Trophoblast cell (in vitro differentiated cells and primary cell): ENCODE measurements at regions not wholly inside any gene's neighbourhood (a gene's known extent, or its start where the extent isn't known, plus 50 kb on each side); places are given as distances from the start of the nearest gene placed in this dataset.

Experiments used
- DNase-seq, 2 donors: peaks; one replicate each; pipeline ENCODE4 v3.0.0-alpha.2; 2016
- H2AFZ ChIP-seq: 2 replicates; pipeline ENCODE4 v1.6.1; 2013; ENCODE audit warnings: low read length, moderate library complexity, mild to moderate bottlenecking; ENCODE audit not compliant: insufficient read depth, poor library complexity
- H2AK5ac ChIP-seq: 2 replicates; pipeline ENCODE4 v1.6.1; 2013; ENCODE audit warnings: mild to moderate bottlenecking, low read length
- H2BK120ac ChIP-seq: 2 replicates; pipeline ENCODE4 v1.6.1; 2013; ENCODE audit warnings: low read length, mild to moderate bottlenecking, moderate library complexity; ENCODE audit not compliant: insufficient read depth, poor library complexity
- H2BK12ac ChIP-seq: 2 replicates; pipeline ENCODE4 v1.6.1; 2013; ENCODE audit warnings: mild to moderate bottlenecking, low read length, moderate library complexity
- H2BK5ac ChIP-seq: 2 replicates; pipeline ENCODE4 v1.6.1; 2013; ENCODE audit warnings: low read length, low read depth, moderate library complexity, mild to moderate bottlenecking; ENCODE audit not compliant: poor library complexity
- H3K14ac ChIP-seq: 2 replicates; pipeline ENCODE4 v1.6.1; 2013; ENCODE audit warnings: mild to moderate bottlenecking, low read length
- H3K18ac ChIP-seq: 2 replicates; pipeline ENCODE4 v1.6.1; 2013; ENCODE audit warnings: mild to moderate bottlenecking, low read length
- H3K23ac ChIP-seq: 2 replicates; pipeline ENCODE4 v1.6.1; 2013; ENCODE audit warnings: low read length
- H3K27ac ChIP-seq: 2 replicates; pipeline ENCODE4 v1.5.1; 2013; ENCODE audit warnings: low read depth, mild to moderate bottlenecking, inconsistent platforms, low read length, moderate library complexity
- H3K27me3 ChIP-seq: 2 replicates; pipeline ENCODE4 v1.6.1; 2013; ENCODE audit warnings: inconsistent platforms, mild to moderate bottlenecking, low read length, moderate library complexity; ENCODE audit not compliant: insufficient read depth
- H3K36me3 ChIP-seq, 2 experiments: 1 replicate in 1 of 2; 2 replicates in 1 of 2; pipeline ENCODE4 v1.6.1; 2013; ENCODE audit warnings: low read length in 2 of 2, mild to moderate bottlenecking in 2 of 2, moderate library complexity in 1 of 2; ENCODE audit not compliant: insufficient read depth in 2 of 2, control insufficient read depth in 1 of 2
- H3K4ac ChIP-seq: 2 replicates; pipeline ENCODE4 v1.6.1; 2013; ENCODE audit warnings: low read depth, mild to moderate bottlenecking, low read length, moderate library complexity
- H3K4me1 ChIP-seq, 2 experiments: 1 replicate in 1 of 2; 2 replicates in 1 of 2; pipeline ENCODE4 v1.6.1; 2013; ENCODE audit warnings: low read length in 2 of 2, mild to moderate bottlenecking in 2 of 2, moderate library complexity in 1 of 2; ENCODE audit not compliant: insufficient read depth in 2 of 2, control insufficient read depth in 1 of 2
- H3K4me2 ChIP-seq: 2 replicates; pipeline ENCODE4 v1.6.1; 2013; ENCODE audit warnings: inconsistent platforms, mild to moderate bottlenecking, low read length, moderate library complexity
- H3K4me3 ChIP-seq: 2 replicates; pipeline ENCODE4 v1.5.1; 2013; ENCODE audit warnings: mild to moderate bottlenecking, low read depth, low read length, inconsistent platforms
- H3K79me1 ChIP-seq: one replicate; pipeline ENCODE4 v1.6.1; 2013; ENCODE audit warnings: low read length
- H3K79me2 ChIP-seq: 2 replicates; pipeline ENCODE4 v1.6.1; 2013; ENCODE audit warnings: low read length, mild to moderate bottlenecking; ENCODE audit not compliant: control insufficient read depth, insufficient read depth, poor library complexity
- H3K9ac ChIP-seq: 2 replicates; pipeline ENCODE4 v1.6.1; 2013; ENCODE audit warnings: mild to moderate bottlenecking, low read length
- H3K9me3 ChIP-seq: 2 replicates; pipeline ENCODE4 v1.6.1; 2013; ENCODE audit warnings: low read depth, mild to moderate bottlenecking, control low read depth, inconsistent platforms, low read length; ENCODE audit not compliant: insufficient read depth
- H4K12ac ChIP-seq: 2 replicates; pipeline ENCODE4 v1.6.1; 2013; ENCODE audit warnings: low read depth, mild to moderate bottlenecking, low read length, moderate library complexity
- H4K8ac ChIP-seq: 2 replicates; pipeline ENCODE4 v1.6.1; 2013; ENCODE audit warnings: low read depth, mild to moderate bottlenecking, low read length, moderate library complexity
- H4K91ac ChIP-seq: one replicate; pipeline ENCODE4 v1.6.1; 2013; ENCODE audit warnings: low read depth, mild to moderate bottlenecking, low read length, moderate library complexity
- WGBS: extraction: QIAGEN DNeasy Blood & Tissue Kit; methylation state at CpG from one replicate; pipeline ENCODE4 v1.1.7; 2013; ENCODE audit warnings: missing lambda C conversion rate; ENCODE audit not compliant: insufficient read length, insufficient coverage; ENCODE audit errors: extremely low coverage; 5-methylcytosine and 5-hydroxymethylcytosine counted together

- Histone ChIP-seq H4K12ac (no peak overlapping the region), H3K9ac (no peak overlapping the region), H3K14ac (no peak overlapping the region), H2AK5ac (no peak overlapping the region), H3K79me1 (no peaks in the 10 kb centered on the region), H3K18ac (no peak overlapping the region), H2AFZ (no peak overlapping the region), H3K4ac (no peak overlapping the region), H4K8ac (no peak overlapping the region), H3K27ac (no peak overlapping the region), H3K4me1 (no peaks in the 10 kb centered on the region), H3K4me2 (no peak overlapping the region), H2BK12ac (no peak overlapping the region), H3K36me3 (no peaks in the 10 kb centered on the region), H2BK5ac (no peak overlapping the region), H3K9me3 (peaks cover 2% of the 10 kb centered on the region), H3K79me2 (no peaks in the 10 kb centered on the region), H3K23ac (no peak overlapping the region), H3K27me3 (no peaks in the 10 kb centered on the region), H2BK120ac (no peak overlapping the region), H3K4me3 (no peak overlapping the region), H4K91ac (no peak overlapping the region)
- no CpG with 5 or more reads among the region's 10 CpGs for WGBS
- no peak for DNase-seq
These were observed 1297.0 kb downstream of the BRD1 start for GRCh38 chr22:48530666-48531065.

- no peak overlapping the region for H2BK12ac ChIP-seq
- H4K91ac ChIP-seq, result no peak overlapping the region
- H3K4me2 ChIP-seq, result no peak overlapping the region
- H3K27ac ChIP-seq, result no peak overlapping the region
- no peak overlapping the region for H3K9ac ChIP-seq
- no peaks in the 10 kb centered on the region for H3K36me3 ChIP-seq
- H3K4me1 ChIP-seq, result no peaks in the 10 kb centered on the region
- no peak overlapping the region for H4K12ac ChIP-seq
- H3K27me3 ChIP-seq, result no peaks in the 10 kb centered on the region
- no peak overlapping the region for H2AK5ac ChIP-seq
- H3K79me1 ChIP-seq, result no peaks in the 10 kb centered on the region
- H2BK5ac ChIP-seq, result no peak overlapping the region
- no peaks in the 10 kb centered on the region for H3K9me3 ChIP-seq
- H3K14ac ChIP-seq, result no peak overlapping the region
- no peak overlapping the region for H2AFZ ChIP-seq
- H2BK120ac ChIP-seq, result no peak overlapping the region
- no peak overlapping the region for H3K18ac ChIP-seq
- DNase-seq, result no peak
- no peaks in the 10 kb centered on the region for H3K79me2 ChIP-seq
- H4K8ac ChIP-seq, result no peak overlapping the region
- H3K4me3 ChIP-seq, result no peak overlapping the region
- no peak overlapping the region for H3K4ac ChIP-seq
- no peak overlapping the region for H3K23ac ChIP-seq
- no CpG with 5 or more reads among the region's 13 CpGs for WGBS
These were observed 1299.3 kb downstream of the BRD1 start for GRCh38 chr22:48528221-48528915.

- Histone ChIP-seq H3K79me1 (no peaks in the 10 kb centered on the region), H3K9ac (no peak overlapping the region), H3K14ac (no peak overlapping the region), H3K27ac (no peak overlapping the region), H2BK5ac (no peak overlapping the region), H3K4me3 (no peak overlapping the region), H3K23ac (no peak overlapping the region), H2BK12ac (no peak overlapping the region), H3K4ac (no peak overlapping the region), H3K27me3 (no peaks in the 10 kb centered on the region), H3K79me2 (no peaks in the 10 kb centered on the region), H4K8ac (no peak overlapping the region), H2AFZ (no peak overlapping the region), H4K91ac (no peak overlapping the region), H3K4me1 (no peaks in the 10 kb centered on the region), H4K12ac (no peak overlapping the region), H2AK5ac (no peak overlapping the region), H2BK120ac (no peak overlapping the region), H3K18ac (no peak overlapping the region), H3K4me2 (no peak overlapping the region), H3K36me3 (no peaks in the 10 kb centered on the region), H3K9me3 (no peaks in the 10 kb centered on the region)
- DNase-seq, result no peak
- WGBS, result no CpG with 5 or more reads among the region's 14 CpGs
These were observed 1303.9 kb downstream of the BRD1 start for GRCh38 chr22:48523761-48524160.

- Histone ChIP-seq H3K36me3 (no peaks in the 10 kb centered on the region), H2AFZ (no peak overlapping the region), H3K27ac (no peak overlapping the region), H3K18ac (no peak overlapping the region), H3K27me3 (no peaks in the 10 kb centered on the region), H2BK12ac (no peak overlapping the region), H3K14ac (no peak overlapping the region), H3K79me1 (no peaks in the 10 kb centered on the region), H3K9ac (no peak overlapping the region), H2BK5ac (no peak overlapping the region), H2BK120ac (no peak overlapping the region), H3K4me1 (no peaks in the 10 kb centered on the region), H3K4me3 (no peak overlapping the region), H3K23ac (no peak overlapping the region), H3K9me3 (no peaks in the 10 kb centered on the region), H4K12ac (no peak overlapping the region), H2AK5ac (no peak overlapping the region), H3K79me2 (no peaks in the 10 kb centered on the region), H3K4ac (no peak overlapping the region), H4K8ac (no peak overlapping the region), H3K4me2 (no peak overlapping the region), H4K91ac (no peak overlapping the region)
- no peak for DNase-seq
- WGBS, result no CpG with 5 or more reads among the region's 19 CpGs
These were observed 1304.6 kb downstream of the BRD1 start for GRCh38 chr22:48523091-48523490.
